H1 (cell line): ENCODE measurements at regions not wholly inside any gene's neighbourhood (a gene's known extent, or its start where the extent isn't known, plus 50 kb on each side); places are given as distances from the start of the nearest gene placed in this dataset.
"Not testable (repeated sequence)": the region's sequence is repeated elsewhere in the genome, so short reads cannot be mapped to it uniquely, and the experiment has no call there.

Source experiments
- ASH2L ChIP-seq: fragments of 200-600, 300-600 bp; sonication (generic); IDR thresholded peaks from one replicate; pipeline ENCODE4 v1.7.1; 2017; ENCODE audit warnings: low read length
- CEBPB ChIP-seq: IDR thresholded peaks from 2 replicates; pipeline ENCODE4 v1.6.1; 2012; ENCODE audit warnings: low read depth, low read length
- CHD2 ChIP-seq: IDR thresholded peaks from 2 replicates; pipeline ENCODE4 v1.6.1; 2012; ENCODE audit warnings: low read length, improper control_type of control experiment
- CREB1 ChIP-seq: IDR thresholded peaks from 2 replicates; pipeline ENCODE4 v1.6.1; 2012; ENCODE audit warnings: inconsistent platforms
- EZH2 ChIP-seq: fragments of 200-600 bp; sonication (generic); IDR thresholded peaks from 2 replicates; pipeline ENCODE4 v1.7.1; 2012; ENCODE audit warnings: low read depth, mild to moderate bottlenecking, moderate library complexity, low read length, inconsistent platforms; ENCODE audit not compliant: severe bottlenecking
- POLR2A ChIP-seq, 2 experiments: IDR thresholded peaks; 1 replicate in 1 of 2; 2 replicates in 1 of 2; pipeline ENCODE4 v1.6.1; 2011; ENCODE audit warnings: low read depth in 2 of 2, low read length in 2 of 2, mild to moderate bottlenecking in 2 of 2; ENCODE audit errors: control extremely low read depth in 1 of 2
- POLR2AphosphoS5 ChIP-seq: IDR thresholded peaks from 2 replicates; pipeline ENCODE4 v1.6.1; 2011; ENCODE audit warnings: low read depth, low read length
- SRF ChIP-seq: IDR thresholded peaks from 2 replicates; pipeline ENCODE4 v1.6.1; 2011; ENCODE audit warnings: mild to moderate bottlenecking, low read depth, low read length, moderate library complexity
- TAF1 ChIP-seq: IDR thresholded peaks from 2 replicates; pipeline ENCODE4 v1.6.1; 2011; ENCODE audit warnings: mild to moderate bottlenecking, low read depth, low read length
- TAF7 ChIP-seq: optimal IDR thresholded peaks from 2 replicates; pipeline ENCODE3; 2011; ENCODE audit warnings: low read depth, mild to moderate bottlenecking, inconsistent platforms, low read length, moderate library complexity, borderline replicate concordance
- USF2 ChIP-seq: IDR thresholded peaks from 2 replicates; pipeline ENCODE4 v1.6.1; 2011; ENCODE audit warnings: low read length, improper control_type of control experiment
- TF ChIP-seq, protein P1 (sequence below), 3 experiments: IDR thresholded peaks; 1 replicate in 2 of 3; 2 replicates in 1 of 3; pipeline versions ENCODE4 v1.5.1 to v1.6.1; 2011; ENCODE audit warnings: low read length in 3 of 3, mild to moderate bottlenecking in 3 of 3, inconsistent platforms in 2 of 3, low read depth in 1 of 3, moderate library complexity in 1 of 3; ENCODE audit not compliant: insufficient read depth in 1 of 3; ENCODE audit errors: control extremely low read depth in 1 of 3

DNA sequence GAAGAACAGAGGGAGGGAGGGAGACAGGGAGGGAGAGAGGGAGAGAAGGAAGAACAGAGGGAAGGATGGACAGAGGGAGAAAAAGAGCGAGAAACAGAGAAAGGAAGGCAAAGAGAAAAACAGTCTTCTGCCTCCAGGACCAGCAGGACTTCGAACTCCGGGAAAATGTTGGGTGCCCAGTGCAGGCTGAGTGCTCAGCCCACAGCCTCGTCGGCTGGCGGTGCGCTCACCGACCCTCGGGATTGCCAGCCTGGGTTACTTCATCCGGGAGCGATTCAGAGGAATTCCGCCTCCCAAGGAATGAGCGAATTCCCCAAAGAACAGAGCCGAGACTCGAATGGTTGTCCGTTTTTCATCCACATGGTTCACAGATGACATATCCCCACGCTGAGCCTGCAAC is 1931.7 kb upstream of the DEFB115 start:
- TF ChIP-seq EZH2; USF2; POLR2A (IDR thresholded peaks at IDR 0.05; ENCODE audit: control extremely low read depth in 1 of 2, low read depth in 2 of 2, low read length in 2 of 2); CEBPB; POLR2AphosphoS5; TAF1; CREB1; CHD2; TAF7; SRF; ASH2L: not testable (repeated sequence)
- TF ChIP-seq, protein P1, sequence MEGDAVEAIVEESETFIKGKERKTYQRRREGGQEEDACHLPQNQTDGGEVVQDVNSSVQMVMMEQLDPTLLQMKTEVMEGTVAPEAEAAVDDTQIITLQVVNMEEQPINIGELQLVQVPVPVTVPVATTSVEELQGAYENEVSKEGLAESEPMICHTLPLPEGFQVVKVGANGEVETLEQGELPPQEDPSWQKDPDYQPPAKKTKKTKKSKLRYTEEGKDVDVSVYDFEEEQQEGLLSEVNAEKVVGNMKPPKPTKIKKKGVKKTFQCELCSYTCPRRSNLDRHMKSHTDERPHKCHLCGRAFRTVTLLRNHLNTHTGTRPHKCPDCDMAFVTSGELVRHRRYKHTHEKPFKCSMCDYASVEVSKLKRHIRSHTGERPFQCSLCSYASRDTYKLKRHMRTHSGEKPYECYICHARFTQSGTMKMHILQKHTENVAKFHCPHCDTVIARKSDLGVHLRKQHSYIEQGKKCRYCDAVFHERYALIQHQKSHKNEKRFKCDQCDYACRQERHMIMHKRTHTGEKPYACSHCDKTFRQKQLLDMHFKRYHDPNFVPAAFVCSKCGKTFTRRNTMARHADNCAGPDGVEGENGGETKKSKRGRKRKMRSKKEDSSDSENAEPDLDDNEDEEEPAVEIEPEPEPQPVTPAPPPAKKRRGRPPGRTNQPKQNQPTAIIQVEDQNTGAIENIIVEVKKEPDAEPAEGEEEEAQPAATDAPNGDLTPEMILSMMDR (IDR thresholded peaks at IDR 0.05; ENCODE audit: control extremely low read depth in 1 of 3, insufficient read depth in 1 of 3, low read depth in 1 of 3, low read length in 3 of 3), result not testable (repeated sequence)
